HG02763 (cell line): ENCODE measurements at regions not wholly inside any gene's neighbourhood (a gene's known extent, or its start where the extent isn't known, plus 50 kb on each side); places are given as distances from the start of the nearest gene placed in this dataset.
"Not testable (repeated sequence)": the region's sequence is repeated elsewhere in the genome, so short reads cannot be mapped to it uniquely, and the experiment has no call there.

Source experiments
- ATAC-seq: cut with Tn5 transposase; IDR thresholded peaks from one replicate; pipeline ENCODE4 v1.9.1; 2021; ENCODE audit warnings: mild to moderate bottlenecking, moderate library complexity; ENCODE audit not compliant: unreplicated experiment

DNA sequence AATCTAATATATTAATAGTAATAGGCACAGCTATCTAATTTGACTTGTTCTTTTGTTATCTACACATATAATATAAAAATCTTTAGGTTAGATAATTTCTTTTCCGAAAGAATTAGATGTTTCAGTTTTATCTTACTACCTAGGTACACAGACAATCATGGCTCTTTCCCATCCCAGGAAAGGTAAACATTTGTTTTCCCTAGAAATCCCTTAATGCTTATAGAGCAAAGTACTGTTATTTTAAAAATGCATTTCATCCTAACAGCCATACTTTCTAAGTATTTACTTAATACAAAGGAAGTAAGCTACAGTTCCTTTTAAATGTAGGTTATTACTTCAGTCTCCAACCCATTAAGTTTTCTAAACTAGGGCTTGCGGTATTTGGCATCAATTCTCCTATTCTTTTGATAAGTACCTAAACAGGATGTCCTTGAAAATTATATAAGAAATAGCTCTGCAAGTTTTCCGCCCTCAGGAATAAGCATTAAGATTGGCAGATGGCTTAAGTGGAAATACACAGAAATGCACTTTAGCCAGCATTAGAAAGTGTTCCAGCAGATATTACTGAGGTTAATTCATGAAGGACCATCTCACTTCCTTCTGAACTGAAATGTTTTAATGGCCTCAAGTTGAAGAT, 616.2 kb upstream of the SPRY2 start:
- ATAC-seq: no peak

DNA sequence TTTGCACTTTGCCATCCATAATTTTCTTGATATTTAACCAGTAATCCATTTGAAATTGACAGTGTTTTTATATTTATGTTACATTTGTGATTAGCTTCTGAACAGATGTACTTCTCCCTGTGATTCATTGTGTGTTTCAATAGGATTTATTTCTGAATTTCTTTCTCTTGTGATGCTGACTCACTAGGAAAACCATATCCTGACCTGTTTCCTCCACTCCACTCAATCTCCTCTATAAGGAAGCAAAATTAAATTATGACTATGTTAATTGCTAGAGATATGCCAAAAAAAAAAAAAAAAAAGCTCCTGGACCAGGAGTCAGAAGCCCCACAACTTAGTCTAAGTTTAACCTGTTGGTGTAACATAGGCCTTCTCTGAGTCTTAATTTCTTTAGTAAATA, 614.6 kb upstream of the SPRY2 start:
- ATAC-seq: no peak

DNA sequence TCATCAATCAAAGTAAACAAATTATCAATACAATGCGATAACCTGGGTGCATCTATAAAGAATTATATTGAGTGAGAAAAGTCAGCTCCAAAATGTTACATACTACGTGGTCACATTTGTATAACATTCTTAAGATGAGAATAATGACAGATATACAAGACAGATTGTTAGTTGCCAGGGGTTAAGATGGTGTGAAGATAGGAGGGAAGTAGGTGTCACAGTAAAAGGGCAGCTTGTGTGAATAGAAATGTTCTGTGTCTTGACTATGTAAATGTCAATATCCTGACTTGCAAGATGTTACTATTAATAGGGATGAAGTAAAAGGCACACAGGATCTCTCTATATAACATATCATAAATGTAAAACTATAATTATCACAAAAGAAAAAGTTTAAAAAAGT, 611.2 kb upstream of the SPRY2 start:
- no peak for ATAC-seq

DNA sequence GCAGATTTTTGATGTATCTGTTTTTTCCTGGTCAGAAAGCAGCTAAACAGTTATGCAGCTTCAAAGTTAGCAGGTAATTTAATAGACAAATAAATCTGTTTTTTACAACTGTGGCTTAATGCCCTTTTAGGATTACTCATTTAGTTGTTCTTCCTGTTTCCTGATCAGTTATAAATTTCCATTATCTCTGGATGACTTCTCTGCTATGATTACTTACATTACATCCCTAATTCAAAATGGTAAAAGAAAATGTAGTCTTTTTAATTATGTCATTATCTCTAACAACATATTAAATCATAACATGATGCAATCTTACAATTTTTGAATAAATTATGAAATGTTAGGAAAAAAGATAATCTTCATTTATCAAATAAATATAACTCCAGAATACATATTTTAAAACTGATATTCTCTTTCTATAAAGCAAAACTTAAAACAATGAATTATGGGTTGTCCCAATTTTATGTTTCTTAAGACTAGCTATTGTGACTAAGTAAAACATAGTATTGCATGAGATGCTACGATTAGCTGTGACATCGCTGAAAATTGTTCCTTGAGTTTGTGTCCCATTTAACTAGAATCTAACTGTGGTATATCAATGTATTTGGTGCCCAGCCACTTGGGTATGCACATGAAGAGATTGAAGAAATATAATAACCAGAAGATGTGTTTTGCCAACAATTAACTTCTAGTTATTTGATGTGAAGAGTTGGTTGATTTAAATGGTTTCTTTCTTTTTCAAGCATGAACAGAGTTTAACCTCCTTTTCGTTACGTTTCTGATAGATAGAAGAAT, 605.3 kb upstream of the SPRY2 start:
- ATAC-seq: no peak

DNA sequence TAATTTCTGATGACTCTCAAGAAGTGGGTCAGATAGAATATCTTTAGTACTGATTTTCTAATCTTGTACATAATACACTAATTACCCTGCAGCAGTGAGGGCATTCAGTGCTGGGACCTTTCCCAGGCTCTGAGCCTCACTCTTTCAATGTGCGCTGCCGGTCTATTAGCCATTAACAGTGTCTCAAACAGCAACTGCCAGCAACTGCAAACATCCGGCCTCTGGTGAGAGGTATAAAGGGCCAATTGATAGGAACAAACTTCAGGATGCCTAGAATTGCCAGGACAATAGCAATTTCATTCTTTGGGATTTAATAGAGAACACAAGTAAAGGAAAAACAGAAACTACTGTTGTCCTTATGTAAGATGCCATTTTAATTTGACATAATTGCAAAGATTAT, 604.4 kb upstream of the SPRY2 start:
- ATAC-seq: no peak

DNA sequence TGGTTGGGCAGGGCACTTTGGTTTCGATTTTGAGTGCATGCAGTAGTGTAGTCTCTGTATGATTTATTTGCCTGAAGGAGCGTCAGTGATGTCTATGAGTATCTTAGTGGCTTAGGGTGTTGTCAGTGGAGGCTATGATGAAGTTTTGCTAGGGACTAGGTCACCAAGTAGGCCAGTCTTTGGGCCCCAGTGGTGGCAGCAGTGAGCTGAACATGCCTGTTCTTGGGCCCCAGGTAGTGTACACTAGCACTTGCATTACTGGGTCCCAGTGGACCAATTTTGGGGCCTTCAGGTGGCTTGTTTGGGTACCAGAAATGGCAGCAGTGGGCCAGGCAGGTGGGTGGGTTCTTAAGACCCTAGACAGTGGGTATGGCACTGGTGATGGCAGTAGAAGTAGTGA, 598.7 kb upstream of the SPRY2 start:
- no peak for ATAC-seq

DNA sequence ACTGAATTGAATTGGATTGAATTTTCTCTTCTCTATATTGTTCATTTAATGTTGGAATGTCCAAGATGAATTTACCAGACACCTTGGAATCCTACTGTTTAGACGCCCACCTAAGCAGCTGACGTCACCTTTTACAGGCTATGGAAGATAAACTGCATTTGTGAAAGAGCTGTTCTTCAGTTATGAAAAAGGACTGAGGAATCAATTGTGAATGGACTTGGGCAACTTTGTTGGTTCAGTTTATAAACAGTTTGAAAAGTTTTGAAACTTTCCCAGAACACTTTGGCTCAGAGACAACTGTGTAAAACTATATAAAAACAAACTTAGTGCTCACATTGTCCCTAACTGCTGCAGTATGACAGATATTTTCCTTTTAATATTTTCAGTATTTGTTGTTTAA, 590.8 kb upstream of the SPRY2 start:
- no peak for ATAC-seq

DNA sequence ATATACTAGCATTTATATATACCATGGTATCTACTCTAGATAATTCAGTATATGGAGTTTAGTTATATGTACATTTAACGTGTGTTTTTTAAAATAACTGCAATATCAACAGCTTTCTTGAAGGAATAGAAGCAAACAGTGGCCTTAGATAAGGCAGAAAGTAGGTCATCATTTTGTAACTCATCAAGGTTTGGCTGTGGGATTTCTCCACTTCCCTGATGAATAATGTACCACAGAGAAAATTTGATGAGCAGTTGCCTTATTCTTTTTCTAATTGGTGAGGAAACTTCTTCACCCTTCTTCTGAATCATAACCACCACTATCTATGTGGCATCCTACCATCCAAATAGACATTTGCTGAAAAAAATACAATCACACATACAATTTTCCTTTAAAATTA, 590.2 kb upstream of the SPRY2 start:
- ATAC-seq: no peak

DNA sequence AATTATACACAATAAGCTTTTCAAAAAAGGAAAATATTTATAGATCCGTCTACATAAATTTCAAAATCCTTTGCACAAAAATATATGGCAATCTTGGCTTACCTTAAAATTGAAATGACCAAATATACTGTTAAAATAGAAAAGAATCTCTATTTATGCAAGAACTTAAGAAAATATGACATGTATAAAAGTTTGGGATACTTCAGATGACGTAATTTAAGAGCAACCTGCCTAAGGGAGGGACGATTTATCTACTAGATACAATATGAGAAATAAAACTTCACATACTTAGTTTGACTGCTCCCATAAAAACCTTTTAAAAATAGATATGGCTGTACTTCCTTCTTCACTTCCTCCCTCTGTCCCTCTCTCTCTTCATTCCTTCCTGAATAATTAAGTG, 587.3 kb upstream of the SPRY2 start:
- no peak for ATAC-seq

DNA sequence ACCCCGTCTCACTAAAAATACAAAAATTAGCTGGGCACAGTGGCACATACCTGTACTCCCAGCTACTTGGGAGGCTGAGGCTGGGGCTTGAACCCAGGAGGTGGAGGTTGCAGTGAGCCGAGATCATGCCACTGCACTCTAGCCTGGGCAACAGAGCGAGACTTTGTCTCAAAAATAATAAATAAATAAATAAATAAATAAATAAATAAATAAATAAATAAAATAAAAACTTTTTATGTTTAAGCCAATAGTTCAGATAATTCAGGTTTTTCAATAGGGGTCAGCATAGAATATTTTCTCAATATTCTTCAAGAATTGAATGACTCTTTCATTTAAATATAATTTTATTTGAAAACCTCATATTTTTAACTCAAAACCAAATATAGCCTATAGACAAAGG, 585.1 kb upstream of the SPRY2 start:
- ATAC-seq: not testable (repeated sequence)

DNA sequence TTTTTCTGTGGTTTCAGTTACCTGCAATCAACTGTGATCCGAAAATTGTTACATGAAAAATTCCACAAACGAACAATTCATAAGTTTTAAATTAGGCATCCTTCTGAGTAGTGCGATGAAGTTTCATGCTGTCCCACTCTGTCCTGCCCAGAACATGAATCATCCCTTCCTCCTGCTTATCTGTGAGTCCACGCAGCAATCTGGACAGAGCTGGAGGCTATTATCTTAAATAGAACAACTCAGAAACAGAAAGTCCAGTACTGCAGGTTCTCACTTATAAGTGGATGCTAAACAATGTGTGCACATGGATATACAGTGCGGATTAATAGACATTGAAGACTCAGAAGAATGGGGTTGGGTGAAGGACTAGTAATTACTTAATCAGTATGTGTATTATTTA, 583.7 kb upstream of the SPRY2 start:
- no peak for ATAC-seq

DNA sequence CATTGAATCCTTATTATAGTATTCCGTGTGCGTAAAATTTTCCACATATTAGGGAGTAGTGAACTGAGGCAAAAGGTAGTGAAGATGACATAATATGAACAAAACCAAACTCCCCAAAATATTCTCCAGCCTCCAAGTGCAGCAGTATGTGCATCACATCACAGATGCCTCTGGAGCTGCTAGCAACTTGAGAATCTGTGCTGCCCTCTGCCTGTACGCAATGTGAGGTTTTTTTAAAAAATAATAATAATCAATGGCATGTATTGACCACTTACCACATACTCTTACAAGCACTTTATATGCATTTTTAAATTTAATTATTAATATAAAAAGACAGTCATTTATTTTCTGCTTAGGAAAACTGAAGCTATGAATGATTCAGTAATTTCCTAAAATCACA, 583.0 kb upstream of the SPRY2 start:
- no peak for ATAC-seq

DNA sequence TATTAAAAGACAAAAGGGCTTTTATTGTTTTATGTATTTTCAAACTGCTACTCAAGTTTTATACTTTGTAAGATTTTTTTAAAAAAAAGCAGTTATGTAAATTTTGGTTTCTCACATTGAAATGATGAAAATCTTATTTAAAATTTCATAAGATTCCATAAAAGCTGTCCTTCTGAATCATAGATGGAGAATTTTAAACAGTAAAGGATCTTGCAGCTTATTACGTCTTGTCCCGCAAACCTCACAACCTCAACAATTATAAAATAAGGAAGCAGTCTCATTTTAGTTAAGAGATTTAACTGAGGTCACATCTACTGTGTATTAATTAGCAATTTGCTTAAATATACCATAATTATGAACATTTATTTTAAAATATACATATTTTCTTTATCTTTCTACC, 581.0 kb upstream of the SPRY2 start:
- ATAC-seq: no peak

DNA sequence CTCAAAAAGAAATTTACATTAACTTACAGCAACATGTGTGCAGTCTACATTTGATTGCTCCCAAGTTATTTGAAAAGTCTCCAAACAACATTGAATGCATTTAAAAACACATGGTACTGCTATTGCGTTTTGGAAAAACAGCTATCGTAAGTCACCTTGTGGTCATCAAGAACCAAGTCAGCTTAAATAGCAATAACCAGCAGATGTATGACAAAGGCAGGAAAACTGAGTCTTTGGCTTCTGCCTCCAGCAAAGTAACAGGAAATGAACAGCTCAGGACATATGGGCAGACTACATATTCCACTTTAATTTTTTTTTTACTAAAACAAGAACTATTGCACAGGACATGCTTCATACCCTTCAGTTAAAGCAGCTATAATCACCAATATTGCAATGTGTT, 580.6 kb upstream of the SPRY2 start:
- ATAC-seq: no peak

DNA sequence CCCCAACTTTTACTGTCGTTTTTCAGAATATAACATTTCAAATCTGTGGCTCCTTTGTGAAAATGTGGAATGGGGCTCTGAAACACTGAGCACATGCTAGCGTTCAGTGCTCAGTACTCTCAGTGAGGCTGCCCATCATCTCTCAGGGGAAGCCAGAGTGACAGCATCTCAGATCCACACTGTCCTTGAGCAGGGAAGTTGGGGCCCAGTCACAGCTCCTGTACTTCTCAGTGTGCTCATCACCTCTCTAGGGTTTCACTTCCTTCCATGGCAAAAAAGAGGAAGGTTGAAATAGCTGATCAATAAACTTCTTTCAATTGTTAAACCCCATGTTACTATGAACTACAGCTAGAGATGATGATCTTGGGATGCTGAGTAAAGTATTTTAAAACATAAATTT, 565.9 kb upstream of the SPRY2 start:
- ATAC-seq: no peak

DNA sequence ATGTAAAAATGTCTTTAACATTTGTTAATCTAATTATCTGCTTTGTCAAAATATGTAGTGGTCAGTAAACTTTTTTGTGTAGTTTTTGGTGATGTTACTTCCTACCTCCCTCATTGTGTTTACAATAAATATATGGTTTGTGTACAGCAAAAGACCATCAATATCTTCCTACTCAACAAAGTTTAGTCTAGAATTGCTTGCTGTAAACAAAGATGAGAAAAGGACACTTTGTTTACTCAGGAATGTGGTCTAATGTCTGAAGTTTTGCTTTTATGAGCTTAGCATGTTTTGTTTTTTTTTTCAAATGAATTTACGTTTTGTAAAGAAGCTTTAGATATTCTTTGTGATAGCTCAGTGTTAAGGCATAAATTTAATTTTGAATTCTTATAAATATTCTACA, 563.5 kb upstream of the SPRY2 start:
- no peak for ATAC-seq

DNA sequence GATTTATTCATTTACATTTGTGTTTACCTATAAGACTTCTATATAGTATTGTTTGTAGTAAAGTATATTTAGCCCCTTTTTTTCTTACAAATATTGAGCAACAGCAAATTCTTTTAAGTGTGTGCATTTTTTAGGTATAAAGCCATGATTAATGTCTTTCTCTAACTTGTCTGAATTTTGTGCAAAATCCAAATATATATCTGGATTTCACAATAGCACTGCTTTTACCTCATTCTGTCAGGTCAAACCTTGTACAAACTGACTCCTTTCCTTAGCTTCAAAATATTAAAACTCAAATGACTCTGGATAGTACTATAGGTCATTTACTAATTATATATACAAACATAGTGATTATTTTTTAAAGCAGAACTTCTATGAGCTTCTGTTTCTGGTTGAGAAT, 563.0 kb upstream of the SPRY2 start:
- ATAC-seq: no peak

DNA sequence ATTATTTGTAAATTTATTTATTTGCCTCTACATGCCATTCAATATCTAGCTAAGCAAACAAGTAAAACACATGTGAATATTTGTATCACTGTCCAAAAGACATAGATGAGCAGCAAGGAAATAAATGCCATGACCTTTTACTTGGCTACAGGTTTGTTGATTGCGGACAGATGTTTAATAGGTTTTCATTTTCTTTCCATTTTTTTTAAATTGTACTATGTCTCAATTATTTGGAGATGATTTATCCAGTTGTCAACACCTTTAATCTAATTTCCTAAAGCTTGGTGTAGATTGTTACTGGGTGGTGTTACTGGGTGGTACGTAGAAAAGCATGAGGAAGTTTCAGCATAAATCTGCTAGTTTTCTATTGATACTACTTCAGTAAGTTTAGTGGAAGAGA, 560.6 kb upstream of the SPRY2 start:
- ATAC-seq: no peak

DNA sequence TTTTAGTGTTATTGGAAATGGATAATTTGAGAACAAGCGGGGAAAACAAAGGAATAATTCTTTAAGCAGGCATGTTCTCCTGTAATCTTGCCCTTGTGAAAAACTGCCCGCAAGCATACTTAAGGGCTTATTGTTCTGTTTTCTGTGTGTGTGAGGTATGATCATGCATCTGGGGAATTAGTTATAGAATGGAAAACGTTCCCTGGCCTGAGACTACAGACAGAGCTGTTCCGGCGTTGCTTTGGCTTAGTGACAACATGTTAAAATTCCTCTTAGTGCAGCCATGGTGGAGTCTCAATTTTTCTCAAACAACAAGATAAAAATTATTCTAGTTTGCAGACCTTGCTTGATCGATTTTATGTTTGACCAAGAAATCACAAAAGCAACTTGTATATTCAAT, 560.2 kb upstream of the SPRY2 start:
- no peak for ATAC-seq

DNA sequence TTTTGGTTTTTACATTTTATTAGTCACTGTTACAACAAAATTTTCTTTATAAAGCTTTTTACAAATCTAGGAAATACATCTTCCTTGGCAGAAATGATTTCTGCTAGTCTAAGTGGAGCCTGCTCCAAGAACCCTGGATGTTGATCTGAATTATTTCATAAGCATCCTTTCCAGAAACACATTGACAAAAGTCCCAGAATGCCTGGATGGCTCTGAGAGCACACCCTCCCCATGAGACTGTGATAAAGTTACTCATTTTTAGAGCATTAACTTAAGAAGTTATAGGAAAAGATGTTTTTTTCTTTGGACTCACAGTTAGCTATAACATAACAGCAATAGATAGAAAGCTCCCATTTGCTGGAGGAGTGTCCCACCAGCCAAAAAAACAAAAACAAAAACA, 559.6 kb upstream of the SPRY2 start:
- no peak for ATAC-seq

DNA sequence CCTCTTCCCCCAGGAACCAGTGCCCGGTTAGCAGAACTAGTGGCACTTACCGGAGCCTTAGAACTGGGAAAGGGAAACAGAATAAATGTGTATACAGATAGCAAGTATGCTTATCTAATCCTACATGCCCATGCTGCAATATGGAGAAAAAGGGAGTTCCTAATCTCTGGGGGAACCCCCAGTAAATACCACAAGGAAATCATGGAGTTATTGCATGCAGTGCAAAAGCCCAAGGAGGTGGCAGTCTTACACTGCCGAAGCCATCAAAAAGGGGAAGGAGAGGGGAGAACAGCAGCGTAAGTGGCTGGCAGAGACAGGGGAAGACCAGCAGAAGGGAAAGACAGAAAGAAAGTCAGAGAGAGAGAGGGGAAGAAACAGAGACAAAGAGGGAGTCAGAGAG, 556.7 kb upstream of the SPRY2 start:
- ATAC-seq: not testable (repeated sequence)

DNA sequence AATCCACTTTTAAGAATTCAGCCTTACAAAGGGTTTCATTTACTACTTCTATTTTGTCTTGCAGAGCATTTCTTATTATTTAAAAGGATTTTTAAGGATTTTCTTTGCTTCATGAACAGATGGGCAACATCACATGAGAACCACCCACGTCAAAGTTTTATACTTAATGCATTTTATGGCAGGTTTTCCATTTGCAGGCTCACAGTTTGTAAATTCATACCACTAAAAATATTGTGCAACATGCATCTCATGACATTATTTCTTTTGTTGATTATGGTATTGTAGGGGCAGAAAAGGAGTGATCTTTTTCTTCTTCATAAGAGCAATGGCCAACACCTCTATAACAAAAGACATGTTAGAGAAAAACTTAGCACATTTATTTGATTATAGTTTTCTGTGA, 554.0 kb upstream of the SPRY2 start:
- ATAC-seq: no peak

DNA sequence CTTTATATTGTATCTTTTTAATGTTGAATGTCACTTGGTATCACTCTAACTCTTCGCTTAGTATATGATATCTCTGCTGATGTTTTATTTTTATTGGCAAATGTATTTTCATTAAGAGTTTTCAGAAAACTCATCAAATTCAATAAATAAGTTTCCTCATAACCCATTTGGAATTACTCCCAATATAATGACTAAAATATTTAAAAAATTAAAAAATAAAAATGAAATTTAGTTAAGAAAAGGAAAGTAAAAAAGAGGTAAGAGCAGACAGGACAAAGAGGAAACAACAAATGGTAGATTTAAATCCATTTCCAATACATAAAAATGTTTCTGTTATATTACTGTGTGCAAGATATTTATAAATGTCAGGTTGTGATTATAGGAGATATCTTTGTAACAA, 548.9 kb upstream of the SPRY2 start:
- ATAC-seq: no peak
